ENCODE measurements at regions not wholly inside any gene's neighbourhood (a gene's known extent, or its start where the extent isn't known, plus 50 kb on each side); places are given as distances from the start of the nearest gene placed in this dataset.

DNA sequence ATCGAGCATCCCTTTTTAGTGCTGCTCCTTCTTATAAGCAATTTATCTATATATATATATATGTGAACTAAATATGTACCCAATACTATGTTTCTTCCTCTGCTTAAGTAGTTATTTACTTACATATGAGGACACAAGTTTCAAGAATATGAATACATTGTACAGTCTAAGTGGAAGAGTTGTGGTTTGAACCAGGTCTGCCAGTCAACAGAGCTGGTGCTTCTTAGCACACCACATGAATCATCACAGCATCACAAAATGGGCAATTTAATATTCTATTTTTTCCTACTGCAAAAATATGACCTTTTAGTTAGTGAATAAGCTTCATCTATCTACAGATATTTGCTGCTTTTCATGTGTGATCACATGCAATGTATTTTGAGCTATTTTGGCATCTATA is 64.4 kb upstream of the SPAG16 start:
- DNase-seq (ENCODE audit: low spot score) (no peak), ATAC-seq (ENCODE audit: insufficient number of reproducible peaks, low FRiP score, low read depth) (no peak)
- no peak overlapping the region for H3K4me3 ChIP-seq
- H3K9me3 ChIP-seq: no peaks in the 10 kb centered on the region
- TF ChIP-seq, protein P1, sequence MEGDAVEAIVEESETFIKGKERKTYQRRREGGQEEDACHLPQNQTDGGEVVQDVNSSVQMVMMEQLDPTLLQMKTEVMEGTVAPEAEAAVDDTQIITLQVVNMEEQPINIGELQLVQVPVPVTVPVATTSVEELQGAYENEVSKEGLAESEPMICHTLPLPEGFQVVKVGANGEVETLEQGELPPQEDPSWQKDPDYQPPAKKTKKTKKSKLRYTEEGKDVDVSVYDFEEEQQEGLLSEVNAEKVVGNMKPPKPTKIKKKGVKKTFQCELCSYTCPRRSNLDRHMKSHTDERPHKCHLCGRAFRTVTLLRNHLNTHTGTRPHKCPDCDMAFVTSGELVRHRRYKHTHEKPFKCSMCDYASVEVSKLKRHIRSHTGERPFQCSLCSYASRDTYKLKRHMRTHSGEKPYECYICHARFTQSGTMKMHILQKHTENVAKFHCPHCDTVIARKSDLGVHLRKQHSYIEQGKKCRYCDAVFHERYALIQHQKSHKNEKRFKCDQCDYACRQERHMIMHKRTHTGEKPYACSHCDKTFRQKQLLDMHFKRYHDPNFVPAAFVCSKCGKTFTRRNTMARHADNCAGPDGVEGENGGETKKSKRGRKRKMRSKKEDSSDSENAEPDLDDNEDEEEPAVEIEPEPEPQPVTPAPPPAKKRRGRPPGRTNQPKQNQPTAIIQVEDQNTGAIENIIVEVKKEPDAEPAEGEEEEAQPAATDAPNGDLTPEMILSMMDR (IDR thresholded peaks at IDR 0.05): no peak
- H3K27me3 ChIP-seq (replicated peaks; ENCODE audit: insufficient read depth): no peaks in the 10 kb centered on the region
- H3K27ac ChIP-seq: no peak overlapping the region
- H3K4me1 ChIP-seq (ENCODE audit: control insufficient read depth in 1 of 2, low read depth in 2 of 2): peaks cover 17 to 24% of the 10 kb centered on the region in 2 donors
- H3K36me3 ChIP-seq: no peaks in the 10 kb centered on the region

DNA sequence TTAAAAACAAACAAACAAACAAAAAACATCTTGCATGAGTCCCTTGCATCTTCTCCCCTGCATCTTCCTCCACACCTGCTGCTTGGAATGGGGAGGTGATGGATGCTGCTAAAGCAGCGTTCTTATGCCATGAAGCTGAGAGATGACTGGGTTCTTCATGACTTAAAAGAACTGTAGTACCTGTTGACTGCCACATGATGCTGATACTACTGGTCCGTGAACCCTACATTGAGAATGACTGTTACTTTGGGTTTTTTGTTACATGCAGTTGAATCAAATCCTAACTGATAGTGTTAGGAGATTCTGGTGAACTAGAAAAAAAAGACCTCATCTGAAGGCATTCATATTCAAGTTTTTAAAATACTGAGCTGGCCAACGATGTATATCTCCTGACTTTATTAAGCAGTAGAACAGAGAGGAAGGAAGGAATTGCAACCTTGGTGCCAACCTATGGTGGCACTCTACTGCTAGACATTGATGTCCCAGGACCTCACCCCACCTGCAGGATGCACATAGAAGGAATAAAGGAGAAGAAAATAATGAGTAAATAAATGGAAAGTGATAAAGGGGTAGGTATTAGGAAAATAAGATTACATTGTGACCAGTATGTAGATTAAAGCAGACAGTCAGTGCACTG is 63.2 kb upstream of the SPAG16 start:
- no peaks in the 10 kb centered on the region for H3K27me3 ChIP-seq (replicated peaks; ENCODE audit: insufficient read depth)
- peaks cover 11 to 17% of the 10 kb centered on the region in 2 donors for H3K4me1 ChIP-seq (ENCODE audit: control insufficient read depth in 1 of 2, low read depth in 2 of 2)
- no peak for ATAC-seq (ENCODE audit: insufficient number of reproducible peaks, low FRiP score, low read depth)
- DNase-seq (ENCODE audit: low spot score): no peak
- no peak overlapping the region for H3K4me3 ChIP-seq
- TF ChIP-seq, protein P1 (IDR thresholded peaks at IDR 0.05): no peak
- H3K36me3 ChIP-seq: no peaks in the 10 kb centered on the region
- no peaks in the 10 kb centered on the region for H3K9me3 ChIP-seq
- H3K27ac ChIP-seq: no peak overlapping the region

DNA sequence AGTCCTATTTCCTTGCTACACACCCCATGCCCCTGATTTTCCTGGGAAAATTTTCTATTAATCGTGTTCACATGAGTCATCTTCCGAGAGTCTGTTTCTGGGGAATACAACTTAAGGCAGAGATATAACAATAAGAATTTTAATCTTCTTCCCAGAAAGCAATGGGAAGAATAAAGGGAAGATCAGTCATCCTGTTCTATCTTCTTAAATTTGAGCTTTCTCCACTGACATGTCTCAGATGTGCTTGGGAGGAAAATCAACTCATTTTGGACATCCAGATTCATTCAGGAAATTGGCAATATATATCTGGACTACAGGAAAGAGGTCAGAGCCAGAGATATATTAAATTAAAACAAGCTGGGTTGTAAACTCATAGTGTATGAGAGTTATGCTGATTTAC is 62.3 kb upstream of the SPAG16 start:
- no peak for DNase-seq (ENCODE audit: low spot score)
- Histone ChIP-seq H3K9me3 (no peaks in the 10 kb centered on the region), H3K4me1 (ENCODE audit: control insufficient read depth in 1 of 2, low read depth in 2 of 2) (peaks cover 6 to 11% of the 10 kb centered on the region in 2 donors), H3K27me3 (replicated peaks; ENCODE audit: insufficient read depth) (no peaks in the 10 kb centered on the region), H3K36me3 (no peaks in the 10 kb centered on the region), H3K27ac (no peak overlapping the region), H3K4me3 (no peak overlapping the region)
- TF ChIP-seq, protein P1 (IDR thresholded peaks at IDR 0.05): no peak
- ATAC-seq (ENCODE audit: insufficient number of reproducible peaks, low FRiP score, low read depth): no peak

DNA sequence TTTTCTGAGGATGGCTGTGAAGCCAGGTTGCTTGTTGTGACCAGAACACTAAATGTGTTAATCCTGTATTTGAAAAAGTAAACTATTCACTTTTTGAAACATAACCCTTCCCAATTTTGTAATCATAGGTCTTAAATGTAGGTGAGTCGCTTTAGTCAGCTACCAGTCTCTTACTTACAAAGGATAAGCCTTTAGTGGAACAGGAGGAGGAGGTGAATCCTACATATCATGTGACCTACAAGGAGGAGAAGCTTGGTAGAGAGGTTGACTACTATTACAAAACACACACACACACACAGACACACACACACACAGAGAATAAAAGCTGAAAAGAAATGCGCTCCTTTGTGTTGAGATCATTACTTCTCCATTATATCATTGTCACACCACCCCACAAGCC is 59.9 kb upstream of the SPAG16 start:
- H3K27me3 ChIP-seq (replicated peaks; ENCODE audit: insufficient read depth): no peaks in the 10 kb centered on the region
- TF ChIP-seq, protein P1 (IDR thresholded peaks at IDR 0.05): no peak
- ATAC-seq (ENCODE audit: insufficient number of reproducible peaks, low FRiP score, low read depth) (no peak), DNase-seq (ENCODE audit: low spot score) (no peak)
- no peaks in the 10 kb centered on the region for H3K9me3 ChIP-seq
- no peaks in the 10 kb centered on the region for H3K36me3 ChIP-seq
- H3K4me1 ChIP-seq (ENCODE audit: control insufficient read depth in 1 of 2, low read depth in 2 of 2): no peaks in the 10 kb centered on the region
- H3K27ac ChIP-seq: no peak overlapping the region
- H3K4me3 ChIP-seq: no peak overlapping the region

DNA sequence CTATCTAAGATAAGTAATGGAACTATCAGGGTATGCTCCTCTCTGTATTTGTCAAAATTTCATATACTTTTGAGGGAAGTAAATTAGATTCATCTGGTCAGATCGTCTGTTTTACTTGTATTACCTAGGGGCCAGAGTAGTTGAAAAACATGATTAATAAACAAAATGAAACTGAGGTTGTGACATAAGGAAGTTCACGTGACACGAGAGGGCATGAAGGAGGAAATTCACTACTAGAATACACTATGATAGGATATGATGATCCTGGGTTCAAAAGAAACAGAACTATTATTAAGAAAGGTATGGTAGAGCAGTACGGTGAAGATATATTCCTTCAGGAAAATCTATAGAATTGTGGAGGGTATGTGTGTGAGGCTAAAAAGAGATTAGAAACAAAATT is 58.4 kb upstream of the SPAG16 start:
- no peaks in the 10 kb centered on the region for H3K9me3 ChIP-seq
- no peaks in the 10 kb centered on the region for H3K36me3 ChIP-seq
- no peaks in the 10 kb centered on the region for H3K4me1 ChIP-seq (ENCODE audit: control insufficient read depth in 1 of 2, low read depth in 2 of 2)
- no peaks in the 10 kb centered on the region for H3K27me3 ChIP-seq (replicated peaks; ENCODE audit: insufficient read depth)
- no peak for ATAC-seq (ENCODE audit: insufficient number of reproducible peaks, low FRiP score, low read depth)
- no peak overlapping the region for H3K27ac ChIP-seq
- DNase-seq (ENCODE audit: low spot score): no peak
- TF ChIP-seq, protein P1 (IDR thresholded peaks at IDR 0.05): no peak
- H3K4me3 ChIP-seq: no peak overlapping the region
